ENCODE measurements at regions not wholly inside any gene's neighbourhood (a gene's known extent, or its start where the extent isn't known, plus 50 kb on each side); places are given as distances from the start of the nearest gene placed in this dataset.

DNA sequence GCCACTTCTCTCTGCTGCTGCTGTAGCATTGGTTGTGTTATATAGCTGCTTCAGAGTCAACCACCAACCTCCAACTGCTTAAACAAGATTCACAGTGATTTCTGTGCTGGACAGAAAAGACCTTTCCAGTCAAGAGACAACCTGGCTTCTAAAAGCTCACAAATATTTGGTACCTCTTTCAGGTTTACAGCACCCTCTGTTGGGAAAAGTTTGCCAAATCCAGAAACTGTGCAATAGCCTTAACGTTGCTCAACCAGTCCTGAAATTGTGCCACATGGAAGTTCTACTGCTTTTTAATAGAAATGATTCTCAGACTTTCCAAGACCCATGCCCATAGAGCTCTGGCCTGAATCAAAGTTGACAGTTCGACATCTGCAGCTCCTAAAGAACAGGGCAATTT lies 842.1 kb upstream of the HTR2C start:
- H3K4me3 Mint-ChIP-seq (ENCODE audit: unreplicated experiment) = no peak overlapping the region
- H3K9me3 Mint-ChIP-seq (ENCODE audit: unreplicated experiment) = no peaks in the 10 kb centered on the region
- no TSS peak for BruUV-seq (replicated peaks)
- peaks cover 76% of the 10 kb centered on the region for H3K27me3 Mint-ChIP-seq (ENCODE audit: insufficient read depth, unreplicated experiment)
- intact Hi-C loops (cut with micrococcal nuclease) = loop anchor here (5.0 kb wide), 1 partner anchor 829 kb away; no protein-coding TSS in a partner anchor
- no peak overlapping the region for H3K27ac Mint-ChIP-seq (ENCODE audit: low read depth, unreplicated experiment)
- H3K36me3 Mint-ChIP-seq (ENCODE audit: insufficient read depth, unreplicated experiment) = no peaks in the 10 kb centered on the region
- H3K4me1 Mint-ChIP-seq (ENCODE audit: insufficient read depth, unreplicated experiment) = no peaks in the 10 kb centered on the region
- POLR2A ChIA-PET = interaction anchor here (0.5 to 0.9 kb wide), 2 partner anchors 23 to 166 kb away, joined by 3 to 4 read pairs; no protein-coding TSS in a partner anchor
- TF ChIP-seq, protein P1, sequence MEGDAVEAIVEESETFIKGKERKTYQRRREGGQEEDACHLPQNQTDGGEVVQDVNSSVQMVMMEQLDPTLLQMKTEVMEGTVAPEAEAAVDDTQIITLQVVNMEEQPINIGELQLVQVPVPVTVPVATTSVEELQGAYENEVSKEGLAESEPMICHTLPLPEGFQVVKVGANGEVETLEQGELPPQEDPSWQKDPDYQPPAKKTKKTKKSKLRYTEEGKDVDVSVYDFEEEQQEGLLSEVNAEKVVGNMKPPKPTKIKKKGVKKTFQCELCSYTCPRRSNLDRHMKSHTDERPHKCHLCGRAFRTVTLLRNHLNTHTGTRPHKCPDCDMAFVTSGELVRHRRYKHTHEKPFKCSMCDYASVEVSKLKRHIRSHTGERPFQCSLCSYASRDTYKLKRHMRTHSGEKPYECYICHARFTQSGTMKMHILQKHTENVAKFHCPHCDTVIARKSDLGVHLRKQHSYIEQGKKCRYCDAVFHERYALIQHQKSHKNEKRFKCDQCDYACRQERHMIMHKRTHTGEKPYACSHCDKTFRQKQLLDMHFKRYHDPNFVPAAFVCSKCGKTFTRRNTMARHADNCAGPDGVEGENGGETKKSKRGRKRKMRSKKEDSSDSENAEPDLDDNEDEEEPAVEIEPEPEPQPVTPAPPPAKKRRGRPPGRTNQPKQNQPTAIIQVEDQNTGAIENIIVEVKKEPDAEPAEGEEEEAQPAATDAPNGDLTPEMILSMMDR (IDR thresholded peaks at IDR 0.05; ENCODE audit: unreplicated experiment) = peak; percentile 49
- CTCF ChIA-PET = interaction anchor here (0.5 to 1.5 kb wide), 4 partner anchors 13 to 927 kb away, joined by 3 to 10 read pairs (median 3); no protein-coding TSS in a partner anchor
- peak; percentile 63 for DNase-seq (ENCODE audit: unreplicated experiment)

DNA sequence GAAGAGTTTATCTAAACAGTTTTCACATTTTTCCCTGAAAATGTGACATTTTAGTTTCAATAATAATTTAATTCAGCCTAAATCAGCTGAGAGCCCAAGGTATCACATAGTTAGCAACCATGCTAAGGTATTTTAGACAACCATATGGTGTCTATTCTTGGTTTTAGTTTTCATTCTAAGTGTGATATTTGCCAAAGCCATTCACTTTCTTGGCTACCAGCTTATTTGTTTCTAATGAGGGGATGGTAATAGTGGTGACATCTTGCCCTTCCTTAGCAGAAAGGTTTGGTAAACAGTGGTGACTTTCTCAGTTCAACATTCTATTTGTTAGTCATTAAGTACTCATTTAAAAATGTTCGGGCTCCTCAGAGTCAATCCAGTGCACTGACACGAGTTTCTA lies 854.9 kb upstream of the HTR2C start:
- no TSS peak for BruUV-seq (replicated peaks)
- TF ChIP-seq, protein P1 (IDR thresholded peaks at IDR 0.05; ENCODE audit: unreplicated experiment) = no peak
- intact Hi-C loops (cut with micrococcal nuclease) = no loop called here
- Mint-ChIP-seq H3K27me3 (ENCODE audit: insufficient read depth, unreplicated experiment) (peaks cover 48% of the 10 kb centered on the region), H3K9me3 (ENCODE audit: unreplicated experiment) (peaks cover 15% of the 10 kb centered on the region), H3K27ac (ENCODE audit: low read depth, unreplicated experiment) (no peak overlapping the region), H3K36me3 (ENCODE audit: insufficient read depth, unreplicated experiment) (no peaks in the 10 kb centered on the region), H3K4me3 (ENCODE audit: unreplicated experiment) (no peak overlapping the region), H3K4me1 (ENCODE audit: insufficient read depth, unreplicated experiment) (no peaks in the 10 kb centered on the region)
- no peak for DNase-seq (ENCODE audit: unreplicated experiment)
- POLR2A ChIA-PET = no interaction called here
- CTCF ChIA-PET = no interaction called here

- TF ChIP-seq, protein P1 (IDR thresholded peaks at IDR 0.05; ENCODE audit: unreplicated experiment) = no peak
- intact Hi-C loops (cut with micrococcal nuclease) = no loop called here
- BruUV-seq (replicated peaks) = no TSS peak
- Mint-ChIP-seq H3K27me3 (ENCODE audit: insufficient read depth, unreplicated experiment) (peaks cover 33% of the 10 kb centered on the region), H3K9me3 (ENCODE audit: unreplicated experiment) (no peaks in the 10 kb centered on the region), H3K36me3 (ENCODE audit: insufficient read depth, unreplicated experiment) (no peaks in the 10 kb centered on the region), H3K27ac (ENCODE audit: low read depth, unreplicated experiment) (no peak overlapping the region), H3K4me3 (ENCODE audit: unreplicated experiment) (no peak overlapping the region), H3K4me1 (ENCODE audit: insufficient read depth, unreplicated experiment) (no peaks in the 10 kb centered on the region)
- ChIA-PET CTCF (interaction anchor here (0.6 to 1.7 kb wide), 2 partner anchors 24 to 41 kb away, joined by 3 to 4 read pairs; no protein-coding TSS in a partner anchor), POLR2A (no interaction called here)
- no peak for DNase-seq (ENCODE audit: unreplicated experiment)
These were observed 857.0 kb upstream of the HTR2C start for GRCh38 chrX:113726898-113727297.

DNA sequence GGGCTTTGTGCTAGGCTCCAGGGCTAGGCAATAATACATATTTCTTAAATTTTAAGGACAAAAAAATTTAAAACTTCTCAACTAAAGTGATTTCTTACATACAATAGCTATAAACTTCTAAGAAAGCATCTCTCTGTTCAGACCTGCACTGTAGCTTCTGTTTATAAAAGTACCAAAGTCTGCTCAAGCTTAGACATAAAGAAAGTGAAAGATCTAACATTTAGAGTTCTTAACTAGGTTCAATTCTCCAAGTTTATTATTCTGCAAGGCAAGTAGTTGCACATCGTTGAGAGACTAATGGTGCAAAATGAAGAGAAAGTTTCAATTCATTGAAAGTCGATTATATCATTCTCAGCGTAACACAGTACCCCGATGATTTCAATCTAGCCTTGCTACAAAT lies 857.4 kb upstream of the HTR2C start:
- POLR2A ChIA-PET = no interaction called here
- CTCF ChIA-PET = interaction anchor here (0.6 to 1.7 kb wide), 2 partner anchors 23 to 42 kb away, joined by 3 to 4 read pairs; no protein-coding TSS in a partner anchor
- H3K36me3 Mint-ChIP-seq (ENCODE audit: insufficient read depth, unreplicated experiment) = no peaks in the 10 kb centered on the region
- no TSS peak for BruUV-seq (replicated peaks)
- no peaks in the 10 kb centered on the region for H3K9me3 Mint-ChIP-seq (ENCODE audit: unreplicated experiment)
- H3K4me3 Mint-ChIP-seq (ENCODE audit: unreplicated experiment) = no peak overlapping the region
- no peak overlapping the region for H3K27ac Mint-ChIP-seq (ENCODE audit: low read depth, unreplicated experiment)
- TF ChIP-seq, protein P1 (IDR thresholded peaks at IDR 0.05; ENCODE audit: unreplicated experiment) = no peak
- no peaks in the 10 kb centered on the region for H3K4me1 Mint-ChIP-seq (ENCODE audit: insufficient read depth, unreplicated experiment)
- intact Hi-C loops (cut with micrococcal nuclease) = no loop called here
- no peak for DNase-seq (ENCODE audit: unreplicated experiment)
- peaks cover 33% of the 10 kb centered on the region for H3K27me3 Mint-ChIP-seq (ENCODE audit: insufficient read depth, unreplicated experiment)
